Activated CD8-positive, alpha-beta T cell treated with anti-CD3 and anti-CD28 coated beads for 36 hours (primary cell): ENCODE measurements at regions not wholly inside any gene's neighbourhood (a gene's known extent, or its start where the extent isn't known, plus 50 kb on each side); places are given as distances from the start of the nearest gene placed in this dataset.

Experiments
- ATAC-seq: fragments of 200-7000 bp; cut with Tn5 transposase; one replicate; pipeline ENCODE4 v1.10.0; 2021; ENCODE audit warnings: mild to moderate bottlenecking, moderate library complexity
- CTCF ChIA-PET: fragments of 350-600 bp; sonication (Branson Sonifier 250); formaldehyde crosslinking; loops from one replicate; lab custom pipeline; 2021; ENCODE audit warnings: antibody characterized with exemption; lab: Charles Lee
- POLR2A ChIA-PET: fragments of 350-600 bp; sonication (Branson Sonifier 250); formaldehyde crosslinking; loops from one replicate; lab custom pipeline; 2021; ENCODE audit warnings: antibody characterized with exemption; lab: Charles Lee
- DNase-seq: peaks from one replicate; pipeline ENCODE4 v3.0.0-alpha.2; 2020
- H3K27ac Mint-ChIP-seq: one replicate; pipeline ENCODE4 v1.8.0; 2021; ENCODE audit warnings: mild to moderate bottlenecking, mixed read lengths
- H3K27me3 Mint-ChIP-seq: one replicate; pipeline ENCODE4 v1.8.0; 2021; ENCODE audit warnings: mixed read lengths
- H3K36me3 Mint-ChIP-seq: one replicate; pipeline ENCODE4 v1.8.0; 2021; ENCODE audit warnings: low read depth, mixed read lengths
- H3K4me1 Mint-ChIP-seq: one replicate; pipeline ENCODE4 v1.8.0; 2021; ENCODE audit warnings: low read depth, mixed read lengths
- H3K4me3 Mint-ChIP-seq: one replicate; pipeline ENCODE4 v1.8.0; 2021; ENCODE audit warnings: mild to moderate bottlenecking, moderate library complexity, mixed read lengths
- H3K9me3 Mint-ChIP-seq: one replicate; pipeline ENCODE4 v1.8.0; 2021; ENCODE audit warnings: mixed read lengths
- intact Hi-C: fragments of 100-400 bp; cut with micrococcal nuclease; formaldehyde crosslinking; loops from one replicate; pipeline ENCODE4 v1.10.0; 2022
- TF ChIP-seq, protein P1 (sequence below): fragments of 200-600 bp; IDR thresholded peaks from one replicate; pipeline ENCODE4 v1.8.0; 2022; ENCODE audit warnings: antibody characterized with exemption, mild to moderate bottlenecking

DNA sequence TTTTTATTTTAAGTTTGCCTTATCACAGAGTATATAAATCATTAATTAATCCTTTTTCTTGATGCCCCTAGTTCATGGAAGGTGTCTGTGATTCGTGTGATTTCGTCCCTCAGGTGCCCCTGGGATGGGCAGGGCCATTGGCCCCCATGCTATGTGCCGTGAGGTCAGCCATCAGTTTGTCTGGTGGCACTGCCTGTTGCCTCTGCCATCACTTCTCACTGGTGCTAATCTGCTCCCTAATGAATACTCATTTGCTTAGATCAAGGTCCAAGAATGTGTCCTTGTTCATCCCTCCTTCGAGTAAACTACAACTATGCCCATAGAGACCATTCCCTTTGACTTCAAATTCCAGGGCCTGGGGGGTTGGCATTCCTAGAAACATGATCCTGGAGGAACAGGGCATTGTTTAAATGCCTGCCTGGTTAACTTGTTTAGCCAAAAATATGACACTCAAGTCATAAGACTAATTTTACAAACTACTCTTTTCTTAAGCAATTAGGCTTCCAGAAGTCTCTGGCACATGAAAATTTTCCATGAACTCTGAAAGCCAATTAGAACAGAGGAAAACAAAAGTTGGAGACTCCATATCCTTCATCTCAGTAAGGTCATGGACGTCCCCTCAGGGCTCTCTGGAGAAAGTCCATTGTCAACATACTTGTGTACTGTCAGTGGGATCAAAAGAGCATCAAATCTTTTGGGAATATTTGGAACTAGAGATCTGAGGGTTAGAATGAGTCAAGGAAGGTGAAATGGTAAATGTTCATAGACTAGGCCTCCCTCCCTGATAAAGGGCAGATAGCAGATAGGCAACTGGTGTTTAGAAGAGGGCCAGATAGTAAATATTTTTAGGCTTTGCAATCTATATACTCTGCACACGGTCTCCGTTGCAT, 90.9 kb upstream of the PLXNC1 start:
- CTCF ChIA-PET = interaction anchor here (0.7 to 0.9 kb wide), 2 partner anchors 42 to 45 kb away, joined by 3 to 4 read pairs; no protein-coding TSS in a partner anchor
- POLR2A ChIA-PET = no interaction called here
- no peak overlapping the region for H3K27ac Mint-ChIP-seq
- intact Hi-C loops = no loop called here
- no peak overlapping the region for H3K4me3 Mint-ChIP-seq
- DNase-seq (no peak), ATAC-seq (no peak)
- TF ChIP-seq, protein P1, sequence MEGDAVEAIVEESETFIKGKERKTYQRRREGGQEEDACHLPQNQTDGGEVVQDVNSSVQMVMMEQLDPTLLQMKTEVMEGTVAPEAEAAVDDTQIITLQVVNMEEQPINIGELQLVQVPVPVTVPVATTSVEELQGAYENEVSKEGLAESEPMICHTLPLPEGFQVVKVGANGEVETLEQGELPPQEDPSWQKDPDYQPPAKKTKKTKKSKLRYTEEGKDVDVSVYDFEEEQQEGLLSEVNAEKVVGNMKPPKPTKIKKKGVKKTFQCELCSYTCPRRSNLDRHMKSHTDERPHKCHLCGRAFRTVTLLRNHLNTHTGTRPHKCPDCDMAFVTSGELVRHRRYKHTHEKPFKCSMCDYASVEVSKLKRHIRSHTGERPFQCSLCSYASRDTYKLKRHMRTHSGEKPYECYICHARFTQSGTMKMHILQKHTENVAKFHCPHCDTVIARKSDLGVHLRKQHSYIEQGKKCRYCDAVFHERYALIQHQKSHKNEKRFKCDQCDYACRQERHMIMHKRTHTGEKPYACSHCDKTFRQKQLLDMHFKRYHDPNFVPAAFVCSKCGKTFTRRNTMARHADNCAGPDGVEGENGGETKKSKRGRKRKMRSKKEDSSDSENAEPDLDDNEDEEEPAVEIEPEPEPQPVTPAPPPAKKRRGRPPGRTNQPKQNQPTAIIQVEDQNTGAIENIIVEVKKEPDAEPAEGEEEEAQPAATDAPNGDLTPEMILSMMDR = no peak
- no peaks in the 10 kb centered on the region for H3K27me3 Mint-ChIP-seq
- H3K9me3 Mint-ChIP-seq = peaks cover 1% of the 10 kb centered on the region
- no peaks in the 10 kb centered on the region for H3K36me3 Mint-ChIP-seq
- H3K4me1 Mint-ChIP-seq = no peaks in the 10 kb centered on the region

DNA sequence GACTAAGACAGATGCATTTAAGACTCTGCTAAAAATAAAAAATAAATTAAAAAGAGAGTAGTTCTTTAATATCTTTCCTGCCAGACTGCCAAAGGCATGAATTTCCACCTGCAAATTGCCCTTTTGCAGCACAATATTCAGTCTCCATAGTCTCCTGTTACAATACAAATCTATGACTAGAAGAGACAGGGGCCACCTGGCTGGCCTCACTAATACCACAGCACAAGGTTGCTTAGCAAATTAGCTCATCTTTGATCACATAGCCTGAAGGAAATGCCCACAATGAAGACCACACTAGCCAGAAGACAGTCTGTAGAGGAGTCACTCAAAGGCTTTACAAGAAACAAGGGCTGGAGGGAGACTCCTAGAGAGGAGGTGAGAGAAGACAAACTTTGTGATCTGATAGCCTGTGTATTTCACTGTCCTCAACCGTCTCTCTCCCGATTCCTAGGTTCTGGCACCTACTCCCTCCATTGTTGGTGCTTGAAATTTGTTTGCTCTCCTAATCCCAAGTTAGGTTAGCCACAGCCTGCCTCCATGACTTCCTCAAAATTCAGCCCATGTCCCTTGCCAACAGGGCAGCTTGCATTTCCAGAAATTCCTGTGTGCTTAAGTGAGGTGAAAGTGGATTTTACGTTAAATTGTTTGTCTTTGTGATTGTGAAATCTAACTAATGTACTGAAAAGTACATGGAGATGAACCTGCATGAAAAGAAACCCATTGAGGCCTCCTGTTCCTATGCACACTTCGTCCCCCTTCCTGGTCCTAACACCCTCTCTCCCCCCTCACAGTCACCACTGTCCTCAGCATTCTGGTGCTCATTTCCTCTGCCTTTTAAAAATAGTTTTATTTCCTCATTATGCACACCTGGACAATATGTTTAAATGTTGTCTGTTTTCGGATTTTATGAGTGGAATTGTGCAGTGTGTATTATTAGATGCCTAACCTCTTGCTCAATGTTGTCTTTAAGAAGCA, 88.7 kb upstream of the PLXNC1 start:
- Mint-ChIP-seq H3K27ac (no peak overlapping the region), H3K36me3 (no peaks in the 10 kb centered on the region), H3K9me3 (peaks cover 1% of the 10 kb centered on the region), H3K27me3 (no peaks in the 10 kb centered on the region), H3K4me1 (no peaks in the 10 kb centered on the region), H3K4me3 (no peak overlapping the region)
- ATAC-seq (no peak), DNase-seq (no peak)
- intact Hi-C loops = no loop called here
- TF ChIP-seq, protein P1 = no peak
- POLR2A ChIA-PET = no interaction called here
- CTCF ChIA-PET = no interaction called here

DNA sequence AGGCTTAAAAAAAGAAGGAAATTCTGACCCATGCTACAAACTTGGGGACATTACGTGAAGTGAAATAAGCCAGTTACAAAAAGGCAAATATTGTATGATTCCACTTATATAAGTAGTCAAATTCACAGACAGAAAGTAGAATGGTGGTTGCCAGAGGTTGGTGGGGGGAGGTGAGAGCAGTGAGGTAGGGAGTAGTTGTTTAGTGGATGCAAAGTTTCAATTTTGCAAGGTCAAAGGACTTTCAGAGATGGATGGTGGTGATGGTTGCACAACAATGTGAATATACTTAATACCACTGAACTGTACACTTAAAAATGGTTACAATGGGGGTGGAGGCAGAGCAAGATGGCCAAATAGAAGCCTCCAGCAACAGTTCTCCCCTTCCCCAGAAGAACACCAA, 86.2 kb upstream of the PLXNC1 start:
- CTCF ChIA-PET = no interaction called here

DNA sequence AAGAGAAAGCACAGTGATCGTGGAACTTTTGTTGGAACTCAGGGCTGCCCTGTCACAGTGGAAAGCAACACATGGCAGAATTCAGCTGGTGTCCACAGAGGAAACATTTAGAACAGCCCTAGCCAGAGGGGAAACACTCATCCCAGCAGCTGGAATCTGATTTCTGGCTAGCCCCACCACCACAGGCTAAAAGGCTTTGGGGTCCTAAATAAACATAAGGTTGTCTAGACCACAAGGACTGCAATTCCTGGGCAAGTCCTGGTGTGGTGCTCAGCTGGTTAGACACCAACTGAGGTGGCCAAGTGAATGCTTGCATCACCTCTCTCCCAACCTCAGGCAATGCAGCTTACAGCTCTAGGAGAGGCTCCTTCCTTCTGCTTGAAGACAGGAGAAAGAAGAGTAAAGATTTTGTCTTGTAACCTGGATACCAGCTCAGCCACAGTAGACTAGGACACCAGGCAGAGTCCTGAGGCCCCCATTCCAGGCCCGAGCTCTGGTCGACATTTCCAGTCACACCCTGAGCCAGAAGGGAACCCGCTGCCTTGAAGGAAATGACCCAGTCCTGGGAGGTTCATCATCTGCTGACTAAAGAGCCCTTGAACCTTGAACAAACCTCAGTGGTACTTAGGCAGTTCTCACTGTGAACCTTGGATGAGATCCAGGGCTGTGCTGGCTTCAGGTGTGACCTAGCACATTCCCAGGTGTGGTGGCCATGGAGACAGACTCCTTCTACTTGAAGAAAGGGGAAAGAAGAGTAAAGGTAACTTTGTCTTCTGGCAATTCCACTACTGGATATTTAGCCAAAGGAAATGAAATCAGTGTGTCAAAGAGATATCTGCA, 85.4 kb upstream of the PLXNC1 start:
- H3K4me3 Mint-ChIP-seq = no peak overlapping the region
- DNase-seq = no peak
- ATAC-seq = no peak
- H3K9me3 Mint-ChIP-seq = peaks cover 1% of the 10 kb centered on the region
- ChIA-PET POLR2A (no interaction called here), CTCF (no interaction called here)
- H3K27me3 Mint-ChIP-seq = no peaks in the 10 kb centered on the region
- intact Hi-C loops = no loop called here
- H3K4me1 Mint-ChIP-seq = no peaks in the 10 kb centered on the region
- no peak overlapping the region for H3K27ac Mint-ChIP-seq
- H3K36me3 Mint-ChIP-seq = no peaks in the 10 kb centered on the region
- TF ChIP-seq, protein P1 = no peak

More for the DNA sequence above, 86.2 kb upstream of the PLXNC1 start:
- POLR2A ChIA-PET = no interaction called here
- ATAC-seq (no peak), DNase-seq (no peak)
- peaks cover 1% of the 10 kb centered on the region for H3K9me3 Mint-ChIP-seq
- TF ChIP-seq, protein P1 = no peak
- H3K4me3 Mint-ChIP-seq = no peak overlapping the region
- no peak overlapping the region for H3K27ac Mint-ChIP-seq
- no peaks in the 10 kb centered on the region for H3K27me3 Mint-ChIP-seq
- H3K4me1 Mint-ChIP-seq = no peaks in the 10 kb centered on the region
- intact Hi-C loops = no loop called here
- no peaks in the 10 kb centered on the region for H3K36me3 Mint-ChIP-seq
